Keratinocyte (primary cell): ENCODE measurements at regions not wholly inside any gene's neighbourhood (a gene's known extent, or its start where the extent isn't known, plus 50 kb on each side); places are given as distances from the start of the nearest gene placed in this dataset.

Experiments used
- EZH2 ChIP-seq: IDR thresholded peaks from one replicate; pipeline ENCODE4 v1.6.1; 2012; ENCODE audit warnings: inconsistent platforms, mild to moderate bottlenecking, low read length, moderate library complexity
- TF ChIP-seq, protein P1 (sequence below), 3 experiments: IDR thresholded peaks in 1 of 3; conservative IDR thresholded peaks in 1 of 3; optimal IDR thresholded peaks in 1 of 3; 2 replicates in 2 of 3; 3 replicates in 1 of 3; pipeline versions ENCODE3 to v1.5.1; 2011; ENCODE audit warnings: low read length in 3 of 3, mild to moderate bottlenecking in 3 of 3, moderate library complexity in 2 of 3, control low read depth in 1 of 3, inconsistent platforms in 1 of 3; ENCODE audit not compliant: insufficient read depth in 2 of 3; ENCODE audit errors: extremely low read depth in 1 of 3

DNA sequence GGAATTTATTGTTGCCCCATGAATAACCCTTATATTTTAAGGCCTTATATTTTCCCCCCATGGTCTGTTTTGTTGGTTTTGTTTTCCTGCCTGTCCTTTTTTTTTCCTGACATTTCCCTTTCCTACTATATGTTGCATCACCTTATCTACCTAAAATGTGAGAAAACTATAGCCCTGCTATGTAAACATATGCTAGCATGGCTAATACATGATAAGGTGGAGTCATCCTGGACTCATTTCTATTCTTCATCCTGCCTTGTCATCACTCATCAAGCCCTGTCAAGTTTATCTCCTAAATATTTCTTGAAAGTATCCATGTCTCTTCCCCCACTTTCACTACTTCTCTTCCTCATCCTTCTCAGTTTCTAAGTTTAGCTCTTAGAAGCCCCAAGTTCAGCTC, 2168.8 kb upstream of the RAG2 start:
- TF ChIP-seq, protein P1, sequence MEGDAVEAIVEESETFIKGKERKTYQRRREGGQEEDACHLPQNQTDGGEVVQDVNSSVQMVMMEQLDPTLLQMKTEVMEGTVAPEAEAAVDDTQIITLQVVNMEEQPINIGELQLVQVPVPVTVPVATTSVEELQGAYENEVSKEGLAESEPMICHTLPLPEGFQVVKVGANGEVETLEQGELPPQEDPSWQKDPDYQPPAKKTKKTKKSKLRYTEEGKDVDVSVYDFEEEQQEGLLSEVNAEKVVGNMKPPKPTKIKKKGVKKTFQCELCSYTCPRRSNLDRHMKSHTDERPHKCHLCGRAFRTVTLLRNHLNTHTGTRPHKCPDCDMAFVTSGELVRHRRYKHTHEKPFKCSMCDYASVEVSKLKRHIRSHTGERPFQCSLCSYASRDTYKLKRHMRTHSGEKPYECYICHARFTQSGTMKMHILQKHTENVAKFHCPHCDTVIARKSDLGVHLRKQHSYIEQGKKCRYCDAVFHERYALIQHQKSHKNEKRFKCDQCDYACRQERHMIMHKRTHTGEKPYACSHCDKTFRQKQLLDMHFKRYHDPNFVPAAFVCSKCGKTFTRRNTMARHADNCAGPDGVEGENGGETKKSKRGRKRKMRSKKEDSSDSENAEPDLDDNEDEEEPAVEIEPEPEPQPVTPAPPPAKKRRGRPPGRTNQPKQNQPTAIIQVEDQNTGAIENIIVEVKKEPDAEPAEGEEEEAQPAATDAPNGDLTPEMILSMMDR (optimal IDR thresholded peaks at IDR 0.05 in 1 of 3, IDR thresholded peaks at IDR 0.05 in 1 of 3, conservative IDR thresholded peaks at IDR 0.05 in 1 of 3; ENCODE audit: extremely low read depth in 1 of 3, insufficient read depth in 2 of 3, low read length in 3 of 3) = no peak
- no peak for TF ChIP-seq EZH2
